Fibroblast of gingiva (primary cell): ENCODE measurements at regions not wholly inside any gene's neighbourhood (a gene's known extent, or its start where the extent isn't known, plus 50 kb on each side); places are given as distances from the start of the nearest gene placed in this dataset.

ENCODE experiments used
- DNase-seq: peaks from one replicate; pipeline ENCODE4 v3.0.0-alpha.2; 2011; ENCODE audit warnings: low read depth

GRCh38 chr11:19403196-19403895 is 162.6 kb upstream of the E2F8 start:
- DNase-seq, result no peak

GRCh38 chr11:19400296-19400695 is 159.6 kb upstream of the E2F8 start:
- DNase-seq, result no peak

- DNase-seq, result peak; percentile 89
Observed at GRCh38 chr11:19398772-19399527, 158.2 kb upstream of the E2F8 start.

GRCh38 chr11:19398273-19398672 is 157.5 kb upstream of the E2F8 start:
- no peak for DNase-seq

GRCh38 chr11:19395050-19395449 is 154.3 kb upstream of the E2F8 start:
- DNase-seq, result no peak

GRCh38 chr11:19394525-19395016 is 153.8 kb upstream of the E2F8 start:
- no peak for DNase-seq

GRCh38 chr11:19393941-19394340 is 153.2 kb upstream of the E2F8 start:
- DNase-seq, result peak; percentile 43

GRCh38 chr11:19392847-19393518 is 152.2 kb upstream of the E2F8 start:
- DNase-seq, result no peak

- peak; percentile 69 for DNase-seq
Observed at GRCh38 chr11:19392321-19392720, 151.6 kb upstream of the E2F8 start.

GRCh38 chr11:19391652-19392051 is 150.9 kb upstream of the E2F8 start:
- DNase-seq, result no peak

- no peak for DNase-seq
Observed at GRCh38 chr11:19391026-19391425, 150.3 kb upstream of the E2F8 start.

- peak; percentile 94 for DNase-seq
Observed at GRCh38 chr11:19389787-19390303, 149.1 kb upstream of the E2F8 start.

- no peak for DNase-seq
Observed at GRCh38 chr11:19382131-19382611, 141.4 kb upstream of the E2F8 start.

- DNase-seq, result peak; percentile 80
Observed at GRCh38 chr11:19380375-19380774, 139.6 kb upstream of the E2F8 start.

- no peak for DNase-seq
Observed at GRCh38 chr11:19379465-19379864, 138.7 kb upstream of the E2F8 start.

- DNase-seq, result peak; percentile 50
Observed at GRCh38 chr11:19378814-19379213, 138.1 kb upstream of the E2F8 start.

GRCh38 chr11:19377881-19378280 is 137.1 kb upstream of the E2F8 start:
- DNase-seq, result no peak

- no peak for DNase-seq
Observed at GRCh38 chr11:19375440-19375839, 134.7 kb upstream of the E2F8 start.

GRCh38 chr11:19374151-19374569 is 133.4 kb upstream of the E2F8 start:
- peak; percentile 94 for DNase-seq

- DNase-seq, result no peak
Observed at GRCh38 chr11:19372381-19372780, 131.6 kb upstream of the E2F8 start.

GRCh38 chr11:19370100-19370861 is 129.5 kb upstream of the E2F8 start:
- peak; percentile 80 for DNase-seq
